HepG2 (cell line): ENCODE measurements at regions not wholly inside any gene's neighbourhood (a gene's known extent, or its start where the extent isn't known, plus 50 kb on each side); places are given as distances from the start of the nearest gene placed in this dataset.

Source experiments
- ATAC-seq: fragments of 200-7000 bp; cut with Tn5 transposase; 3 replicates; pipeline ENCODE4 v1.9.1; 2020; ENCODE audit warnings: mild to moderate bottlenecking, moderate library complexity
- BruUV-seq: library from RNA; stranded (reverse); fragments of 400-500 nt; replicated peaks from 2 replicates; lab custom pipeline; 2021; lab: Mats Ljungman, UMichigan
- CTCF ChIA-PET: fragments of 300-600 bp; formaldehyde crosslinking; extraction: SDS; loops from one replicate; lab custom pipeline; 2021; ENCODE audit warnings: low total read pairs, inconsistent platforms, low intra/inter-chr PET ratio; lab: Yijun Ruan, JAX
- POLR2A ChIA-PET: fragments of 350-600 bp; sonication (Branson Sonifier 250); formaldehyde crosslinking; loops from one replicate; lab custom pipeline; 2020; ENCODE audit warnings: antibody characterized with exemption, inconsistent platforms; lab: Yijun Ruan, JAX
- DNase-seq: peaks from one replicate; pipeline ENCODE4 v3.0.0-alpha.2; 2015; ENCODE audit warnings: low spot score
- FAIRE-seq: peaks from 3 replicates; lab custom pipeline; 2011; peaks lifted over from hg19 to GRCh38; lab: Jason Lieb, UNC
- H2AFZ ChIP-seq: one replicate; pipeline ENCODE4 v1.6.1; 2011; ENCODE audit warnings: low read length, inconsistent platforms
- H3K27ac ChIP-seq: fragments of 300-600 bp; 3 replicates; pipeline ENCODE4 v1.8.0; 2011; ENCODE audit warnings: mixed run types, mild to moderate bottlenecking, mixed read lengths, low read length, inconsistent platforms; ENCODE audit not compliant: insufficient read depth; ENCODE audit errors: extremely low read length
- H3K27me3 ChIP-seq, 2 experiments: fragments of 200-600 bp in 1 of 2; 2 replicates in 1 of 2; 3 replicates in 1 of 2; pipeline versions ENCODE4 v1.6.0 to v1.8.0; 2011; ENCODE audit warnings: low read length in 2 of 2, mild to moderate bottlenecking in 2 of 2, moderate library complexity in 2 of 2, inconsistent platforms in 1 of 2; ENCODE audit not compliant: insufficient read depth in 2 of 2, control insufficient read depth in 1 of 2
- H3K36me3 ChIP-seq, 2 experiments: fragments of 200-600 bp in 1 of 2; replicated peaks in 1 of 2; 2 replicates in 1 of 2; 3 replicates in 1 of 2; pipeline versions ENCODE4 v1.5.1 to v1.8.0; 2011; ENCODE audit warnings: low read length in 2 of 2, inconsistent platforms in 1 of 2; ENCODE audit not compliant: insufficient read depth in 2 of 2, control insufficient read depth in 1 of 2
- H3K4me1 ChIP-seq: 2 replicates; pipeline ENCODE4 v1.5.1; 2012; ENCODE audit warnings: low read length, inconsistent platforms; ENCODE audit not compliant: insufficient read depth
- H3K4me2 ChIP-seq: 2 replicates; pipeline ENCODE4 v1.6.0; 2011; ENCODE audit warnings: low read depth, low read length, inconsistent platforms
- H3K4me3 ChIP-seq, 3 experiments: fragments of 200-600 bp in 1 of 3; sonication (generic), shearing (Covaris generic) in 1 of 3; replicated peaks in 1 of 3; 2 replicates each; pipeline ENCODE4 v1.5.1; 2011 to 2016; ENCODE audit warnings: low read length in 3 of 3, inconsistent platforms in 2 of 3, low read depth in 2 of 3, mild to moderate bottlenecking in 2 of 3, control low read depth in 1 of 3, mixed read lengths in 1 of 3; ENCODE audit not compliant: insufficient read depth in 1 of 3
- H3K79me2 ChIP-seq: one replicate; pipeline ENCODE4 v1.6.1; 2011; ENCODE audit warnings: low read length, inconsistent platforms; ENCODE audit not compliant: insufficient read depth
- H3K9ac ChIP-seq: 2 replicates; pipeline ENCODE4 v1.6.0; 2011; ENCODE audit warnings: mild to moderate bottlenecking, low read depth, low read length, inconsistent platforms; ENCODE audit not compliant: insufficient read depth
- H3K9me3 ChIP-seq: 2 replicates; pipeline ENCODE4 v1.5.1; 2012; ENCODE audit warnings: mild to moderate bottlenecking, low read length
- H4K20me1 ChIP-seq: 2 replicates; pipeline ENCODE4 v1.6.0; 2011; ENCODE audit warnings: inconsistent platforms, mild to moderate bottlenecking, low read length, moderate library complexity; ENCODE audit not compliant: insufficient read depth
- ATF5 ChIP-seq: sonication (generic); formaldehyde crosslinking; IDR thresholded peaks from 2 replicates; pipeline ENCODE4 v1.4.0; 2020; ENCODE audit warnings: mild to moderate bottlenecking, low read depth, missing genetic modification reagents
- DPF2 ChIP-seq: sonication (generic); formaldehyde crosslinking; IDR thresholded peaks from 2 replicates; pipeline ENCODE4 v1.4.0; 2020; ENCODE audit warnings: mild to moderate bottlenecking, low read depth, missing genetic modification reagents, borderline replicate concordance
- HMGXB4 ChIP-seq, 2 experiments: sonication (generic) in 1 of 2; formaldehyde crosslinking in 1 of 2; IDR thresholded peaks; 2 replicates each; pipeline versions ENCODE4 v1.4.0 to v1.6.1; 2018 to 2020; ENCODE audit warnings: missing genetic modification reagents in 2 of 2, borderline replicate concordance in 1 of 2, low read depth in 1 of 2, mild to moderate bottlenecking in 1 of 2, missing biosample characterization in 1 of 2
- HNF1B ChIP-seq: sonication (generic); formaldehyde crosslinking; IDR thresholded peaks from 2 replicates; pipeline ENCODE4 v1.5.1; 2020; ENCODE audit warnings: mild to moderate bottlenecking, moderate library complexity, missing genetic modification reagents
- LCORL ChIP-seq, 2 experiments: fragments of 450-650 bp in 1 of 2; sonication (generic) in 1 of 2; formaldehyde crosslinking in 1 of 2; IDR thresholded peaks; 2 replicates each; pipeline versions ENCODE4 v1.5.0 to v1.6.1; 2017 to 2020; ENCODE audit warnings: antibody characterized with exemption in 1 of 2, missing genetic modification reagents in 1 of 2
- NFKBIZ ChIP-seq: IDR thresholded peaks from 2 replicates; pipeline ENCODE4 v1.6.1; 2018; ENCODE audit warnings: missing genetic modification reagents, missing compliant biosample characterization
- NR2F1 ChIP-seq, 2 experiments: fragments of 450-650 bp in 1 of 2; formaldehyde crosslinking in 1 of 2; IDR thresholded peaks; 2 replicates each; pipeline versions ENCODE4 v1.5.0 to v1.6.1; 2016 to 2020; ENCODE audit warnings: mild to moderate bottlenecking in 1 of 2, missing compliant biosample characterization in 1 of 2, missing genetic modification reagents in 1 of 2, moderate library complexity in 1 of 2
- PHF20 ChIP-seq: sonication (generic); formaldehyde crosslinking; IDR thresholded peaks from 2 replicates; pipeline ENCODE4 v1.5.0; 2020; ENCODE audit warnings: mild to moderate bottlenecking, missing genetic modification reagents
- SIN3A ChIP-seq: IDR thresholded peaks from 2 replicates; pipeline ENCODE4 v1.6.1; 2011; ENCODE audit warnings: low read depth, mild to moderate bottlenecking, control low read depth, low read length, borderline replicate concordance
- SOX5 ChIP-seq: IDR thresholded peaks from 2 replicates; pipeline ENCODE4 v1.6.1; 2016; ENCODE audit warnings: borderline replicate concordance
- TOE1 ChIP-seq: sonication (generic); formaldehyde crosslinking; IDR thresholded peaks from 2 replicates; pipeline ENCODE4 v1.4.0; 2020; ENCODE audit warnings: mild to moderate bottlenecking, missing genetic modification reagents
- ZBTB26 ChIP-seq: IDR thresholded peaks from 2 replicates; pipeline ENCODE4 v1.6.1; 2016; ENCODE audit warnings: missing compliant biosample characterization, missing genetic modification reagents, borderline replicate concordance
- ZNF143 ChIP-seq: sonication (generic); formaldehyde crosslinking; IDR thresholded peaks from 2 replicates; pipeline ENCODE4 v1.4.0; 2020; ENCODE audit warnings: missing genetic modification reagents
- ZNF256 ChIP-seq: sonication (generic); formaldehyde crosslinking; conservative IDR thresholded peaks from 2 replicates; pipeline ENCODE4 v1.4.0; 2020; ENCODE audit warnings: missing genetic modification reagents
- ZNF572 ChIP-seq: sonication (generic); formaldehyde crosslinking; IDR thresholded peaks from 2 replicates; pipeline ENCODE4 v1.5.1; 2020; ENCODE audit warnings: mild to moderate bottlenecking, missing genetic modification reagents
- ZNF777 ChIP-seq: sonication (generic); formaldehyde crosslinking; IDR thresholded peaks from 2 replicates; pipeline ENCODE4 v1.4.0; 2020; ENCODE audit warnings: missing genetic modification reagents
- ZNF790 ChIP-seq: sonication (generic); formaldehyde crosslinking; IDR thresholded peaks from 2 replicates; pipeline ENCODE4 v1.8.0; 2022; ENCODE audit warnings: missing genetic modification reagents, mild to moderate bottlenecking, borderline replicate concordance
- WGBS: methylation state at CpG from one replicate; pipeline ENCODE4 v1.1.6; 2017; ENCODE audit warnings: low lambda C conversion rate; 5-methylcytosine and 5-hydroxymethylcytosine counted together
- in situ Hi-C: cut with HindIII; loops from 2 replicates; pipeline ENCODE4 v1.10.0; 2017; ENCODE audit warnings: low pct_unique_long_range_greater_than_20kb; ENCODE audit not compliant: extremely low pct_ligation_motif_present
- intact Hi-C: fragments of 100-400 bp; cut with micrococcal nuclease; formaldehyde crosslinking; loops from one replicate; pipeline ENCODE4 v1.10.0; 2022; ENCODE audit not compliant: unreplicated experiment

- no peak overlapping the region for H3K4me3 ChIP-seq
- intact Hi-C loops: no loop called here
- no peak overlapping the region for H3K9ac ChIP-seq
- H3K4me2 ChIP-seq: no peak overlapping the region
- no peaks in the 10 kb centered on the region for H3K4me1 ChIP-seq
- no peaks in the 10 kb centered on the region for H3K79me2 ChIP-seq
- no TSS peak for BruUV-seq
- no peaks in the 10 kb centered on the region for H3K36me3 ChIP-seq
- ATAC-seq (no peak), DNase-seq (no peak), FAIRE-seq (no peak)
- H2AFZ ChIP-seq: no peak overlapping the region
- in situ Hi-C loops: no loop called here
- no peaks in the 10 kb centered on the region for H3K9me3 ChIP-seq
- POLR2A ChIA-PET: no interaction called here
- no peak overlapping the region for H3K27ac ChIP-seq
- WGBS: 11% methylated on average over 2 of the region's 9 CpGs
- no peaks in the 10 kb centered on the region for H3K27me3 ChIP-seq
- CTCF ChIA-PET: no interaction called here
- no peaks in the 10 kb centered on the region for H4K20me1 ChIP-seq
- TF ChIP-seq ZNF790 (CRISPR knock-in tag) (no peak), ZNF572 (no peak), NFKBIZ (no peak), NR2F1 (CRISPR knock-in tag; IDR thresholded peaks at IDR 0.05) (no peak), DPF2 (CRISPR knock-in tag) (no peak), SIN3A (no peak), ZNF256 (CRISPR knock-in tag) (no peak), LCORL (IDR thresholded peaks at IDR 0.05) (no peak), LCORL (CRISPR knock-in tag; IDR thresholded peaks at IDR 0.05) (no peak), SOX5 (no peak), TOE1 (CRISPR knock-in tag) (no peak), ZNF143 (CRISPR knock-in tag) (no peak), HNF1B (no peak), ZNF777 (CRISPR knock-in tag) (no peak), PHF20 (no peak), HMGXB4 (CRISPR knock-in tag; IDR thresholded peaks at IDR 0.05; ENCODE audit: borderline replicate concordance in 1 of 2, low read depth in 1 of 2) (no peak), ATF5 (CRISPR knock-in tag) (no peak), ZBTB26 (no peak)
These were observed 568.3 kb downstream of the CCDC171 start for GRCh38 chr9:16121168-16121567.
